ENCODE measurements at regions not wholly inside any gene's neighbourhood (a gene's known extent, or its start where the extent isn't known, plus 50 kb on each side); places are given as distances from the start of the nearest gene placed in this dataset.

DNA sequence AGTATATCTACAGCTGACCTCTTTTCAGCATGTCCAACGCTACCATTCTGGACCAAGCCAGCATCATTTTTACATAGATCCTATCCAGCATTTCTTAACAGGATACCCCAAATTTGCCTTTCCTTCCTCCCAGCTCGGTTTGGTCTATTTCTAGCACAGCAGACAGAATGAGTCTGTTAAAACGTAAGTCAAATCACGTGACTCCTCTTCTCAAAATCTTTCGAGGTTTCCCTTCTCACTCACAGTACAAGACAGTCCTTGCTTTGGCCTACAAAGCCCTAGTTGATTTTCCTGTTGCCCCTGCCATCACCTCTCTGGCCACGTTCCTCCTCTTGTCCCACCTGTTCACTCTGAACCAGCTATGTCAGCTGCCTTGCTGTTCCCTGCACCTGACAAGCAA, 711.7 kb downstream of the SORCS3 start:
- no peaks in the 10 kb centered on the region for H3K4me1 Mint-ChIP-seq
- no peaks in the 10 kb centered on the region for H3K27me3 Mint-ChIP-seq (ENCODE audit: low read depth)
- no peaks in the 10 kb centered on the region for H3K9me3 Mint-ChIP-seq
- TF ChIP-seq CTCF (IDR thresholded peaks at IDR 0.05; ENCODE audit: unreplicated experiment in 3 of 3): no peak
- H3K27ac Mint-ChIP-seq: no peak overlapping the region
- H3K4me3 Mint-ChIP-seq: no peak overlapping the region
- no peaks in the 10 kb centered on the region for H3K36me3 Mint-ChIP-seq (ENCODE audit: low read depth)

DNA sequence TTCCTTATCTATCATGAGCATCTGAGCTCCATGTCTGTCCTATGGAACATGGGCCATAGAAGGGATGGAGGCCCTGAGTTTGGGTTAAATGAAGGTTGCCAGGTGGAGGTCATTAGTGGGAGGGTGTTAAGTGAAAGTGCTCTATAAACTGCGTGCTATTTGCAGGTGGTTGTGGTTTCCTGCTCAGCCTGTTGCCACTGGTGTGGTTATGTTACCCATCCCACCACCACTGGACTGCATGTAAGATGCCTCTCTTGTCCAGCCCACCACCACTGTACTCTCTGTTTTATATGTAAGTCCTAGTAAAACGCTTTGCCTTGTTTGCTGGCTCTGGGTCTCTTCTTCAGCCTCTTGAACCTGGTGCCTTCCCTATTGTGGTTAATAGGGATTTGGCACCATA, 711.2 kb downstream of the SORCS3 start:
- Mint-ChIP-seq H3K36me3 (ENCODE audit: low read depth) (no peaks in the 10 kb centered on the region), H3K27me3 (ENCODE audit: low read depth) (no peaks in the 10 kb centered on the region), H3K4me1 (no peaks in the 10 kb centered on the region), H3K27ac (no peak overlapping the region), H3K9me3 (no peaks in the 10 kb centered on the region), H3K4me3 (no peak overlapping the region)
- no peak for TF ChIP-seq CTCF (IDR thresholded peaks at IDR 0.05; ENCODE audit: unreplicated experiment in 3 of 3)

DNA sequence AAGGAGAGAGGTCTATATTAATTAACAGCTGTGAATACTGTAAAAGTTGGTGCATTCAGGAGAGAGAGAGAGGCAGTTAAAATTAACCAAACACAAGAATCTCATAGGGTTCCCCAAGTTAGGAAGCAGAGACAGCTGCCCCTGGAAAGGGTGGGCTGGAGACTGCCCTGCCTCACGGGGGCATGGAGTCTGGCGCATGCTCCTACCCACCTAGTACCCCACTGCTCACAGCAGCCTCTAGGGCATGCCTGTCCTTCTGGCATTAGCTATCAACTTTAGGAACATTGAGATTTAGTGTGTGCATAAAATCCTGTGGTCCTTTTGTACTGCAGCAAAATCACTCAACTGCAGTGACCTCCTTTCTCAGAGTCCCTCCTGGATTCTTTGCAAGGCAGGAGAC, 710.1 kb downstream of the SORCS3 start:
- no peak overlapping the region for H3K4me3 Mint-ChIP-seq

GRCh38 chr10:105347487-105347886, 706.4 kb downstream of the SORCS3 start:
- H3K9me3 Mint-ChIP-seq: no peaks in the 10 kb centered on the region
- H3K36me3 Mint-ChIP-seq (ENCODE audit: low read depth): no peaks in the 10 kb centered on the region
- no peaks in the 10 kb centered on the region for H3K4me1 Mint-ChIP-seq
- TF ChIP-seq CTCF (IDR thresholded peaks at IDR 0.05; ENCODE audit: unreplicated experiment in 3 of 3): no peak
- H3K27ac Mint-ChIP-seq: no peak overlapping the region
- H3K4me3 Mint-ChIP-seq: no peak overlapping the region
- H3K27me3 Mint-ChIP-seq (ENCODE audit: low read depth): no peaks in the 10 kb centered on the region

More for the DNA sequence above, 710.1 kb downstream of the SORCS3 start:
- H3K4me1 Mint-ChIP-seq: no peaks in the 10 kb centered on the region
- no peaks in the 10 kb centered on the region for H3K27me3 Mint-ChIP-seq (ENCODE audit: low read depth)
- H3K9me3 Mint-ChIP-seq: no peaks in the 10 kb centered on the region
- no peak for TF ChIP-seq CTCF (IDR thresholded peaks at IDR 0.05; ENCODE audit: unreplicated experiment in 3 of 3)
- H3K27ac Mint-ChIP-seq: no peak overlapping the region
- H3K36me3 Mint-ChIP-seq (ENCODE audit: low read depth): no peaks in the 10 kb centered on the region

- no peaks in the 10 kb centered on the region for H3K27me3 Mint-ChIP-seq (ENCODE audit: low read depth)
- no peaks in the 10 kb centered on the region for H3K9me3 Mint-ChIP-seq
- TF ChIP-seq CTCF (IDR thresholded peaks at IDR 0.05; ENCODE audit: unreplicated experiment in 3 of 3): no peak
- no peak overlapping the region for H3K4me3 Mint-ChIP-seq
- H3K36me3 Mint-ChIP-seq (ENCODE audit: low read depth): no peaks in the 10 kb centered on the region
- H3K27ac Mint-ChIP-seq: no peak overlapping the region
- H3K4me1 Mint-ChIP-seq: no peaks in the 10 kb centered on the region
Observed at GRCh38 chr10:105342606-105343005, 701.5 kb downstream of the SORCS3 start.

DNA sequence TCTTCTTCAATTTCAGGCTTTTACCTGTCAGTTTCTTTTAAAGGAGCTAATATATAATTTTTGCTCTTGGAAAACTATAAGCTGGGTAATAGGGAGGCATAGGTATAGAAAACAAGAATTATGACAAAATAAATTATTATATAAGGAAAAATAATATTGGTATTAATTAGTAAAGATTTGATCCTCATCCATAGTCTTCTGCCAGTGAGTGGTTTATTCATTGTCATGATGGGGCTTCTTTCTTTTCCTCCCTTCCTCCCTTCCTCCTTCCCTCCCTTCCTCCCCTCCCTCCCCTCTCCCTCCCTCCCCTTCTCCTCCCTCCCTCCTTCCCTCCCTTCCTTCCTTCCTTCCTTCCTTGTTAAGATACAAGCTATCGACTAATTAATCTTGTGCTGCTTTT, 698.6 kb downstream of the SORCS3 start:
- Mint-ChIP-seq H3K4me3 (no peak overlapping the region), H3K27ac (no peak overlapping the region), H3K9me3 (no peaks in the 10 kb centered on the region), H3K27me3 (ENCODE audit: low read depth) (peaks cover 5% of the 10 kb centered on the region), H3K4me1 (no peaks in the 10 kb centered on the region), H3K36me3 (ENCODE audit: low read depth) (no peaks in the 10 kb centered on the region)
- no peak for TF ChIP-seq CTCF (IDR thresholded peaks at IDR 0.05; ENCODE audit: unreplicated experiment in 3 of 3)
